ENCODE measurements at regions not wholly inside any gene's neighbourhood (a gene's known extent, or its start where the extent isn't known, plus 50 kb on each side); places are given as distances from the start of the nearest gene placed in this dataset.

- TF ChIP-seq EZH2 (IDR thresholded peaks at IDR 0.05; ENCODE audit: insufficient read depth, low read length) (no peak), CTCF (IDR thresholded peaks at IDR 0.05; ENCODE audit: insufficient read depth, low read depth, low read length) (no peak)
Observed at GRCh38 chr18:10169064-10169562, 255.3 kb downstream of the VAPA start.

Data from astrocyte (in vitro differentiated cells and primary cell).